Loucy (cell line): ENCODE measurements at regions not wholly inside any gene's neighbourhood (a gene's known extent, or its start where the extent isn't known, plus 50 kb on each side); places are given as distances from the start of the nearest gene placed in this dataset.

Experiments used
- H2AFZ ChIP-seq: fragments of 200-600 bp; sonication (generic); 2 replicates; pipeline ENCODE4 v1.6.0; 2016; ENCODE audit warnings: antibody characterized with exemption, mild to moderate bottlenecking, low read length, moderate library complexity
- H3F3A ChIP-seq: fragments of 200-600 bp; 2 replicates; pipeline ENCODE4 v1.6.0; 2016; ENCODE audit warnings: antibody characterized with exemption, low read depth, mild to moderate bottlenecking
- H3K27me3 ChIP-seq: fragments of 200-600 bp; sonication (generic); 2 replicates; pipeline ENCODE4 v1.6.1; 2014; ENCODE audit warnings: low read length, mild to moderate bottlenecking; ENCODE audit not compliant: insufficient read depth, poor library complexity, severe bottlenecking
- H3K36me3 ChIP-seq: fragments of 200-600 bp; sonication (generic); 2 replicates; pipeline ENCODE4 v1.6.1; 2016; ENCODE audit warnings: low read length; ENCODE audit not compliant: insufficient read depth
- H3K4me1 ChIP-seq: fragments of 200-600 bp; sonication (generic); 2 replicates; pipeline ENCODE4 v1.5.1; 2014; ENCODE audit warnings: low read length, mild to moderate bottlenecking; ENCODE audit not compliant: insufficient read depth, poor library complexity, severe bottlenecking
- H3K4me2 ChIP-seq: fragments of 200-600 bp; sonication (generic); 2 replicates; pipeline ENCODE4 v1.6.0; 2014; ENCODE audit warnings: antibody characterized with exemption, low read length, low read depth, mild to moderate bottlenecking; ENCODE audit not compliant: poor library complexity, severe bottlenecking
- H3K4me3 ChIP-seq: fragments of 200-600 bp; sonication (generic); 2 replicates; pipeline ENCODE4 v1.5.1; 2014; ENCODE audit warnings: low read length, mild to moderate bottlenecking, mixed read lengths; ENCODE audit not compliant: poor library complexity, severe bottlenecking
- H3K79me2 ChIP-seq: fragments of 200-600 bp; sonication (generic); 2 replicates; pipeline ENCODE4 v1.6.1; 2014; ENCODE audit warnings: low read length; ENCODE audit not compliant: insufficient read depth
- H3K9ac ChIP-seq: fragments of 200-600 bp; sonication (generic); 2 replicates; pipeline ENCODE4 v1.6.0; 2014; ENCODE audit warnings: mild to moderate bottlenecking, low read depth, low read length, moderate library complexity; ENCODE audit not compliant: poor library complexity, severe bottlenecking
- H3K9me2 ChIP-seq: fragments of 200-600 bp; sonication (generic); replicated peaks from 2 replicates; pipeline ENCODE4 v1.6.1; 2016; ENCODE audit warnings: low read depth, low read length, mixed read lengths
- H3K9me3 ChIP-seq: fragments of 200-600 bp; sonication (generic); 2 replicates; pipeline ENCODE4 v1.6.1; 2014; ENCODE audit warnings: mild to moderate bottlenecking, antibody characterized with exemption, low read length, low read depth; ENCODE audit not compliant: insufficient read depth
- H4K20me1 ChIP-seq: fragments of 200-600 bp; sonication (generic); 2 replicates; pipeline ENCODE4 v1.6.0; 2014; ENCODE audit warnings: antibody characterized with exemption, low read length, mild to moderate bottlenecking; ENCODE audit not compliant: insufficient read depth, poor library complexity, severe bottlenecking
- CTCF ChIP-seq: fragments of 200-600 bp; sonication (generic); conservative IDR thresholded peaks from 2 replicates; pipeline ENCODE4 v1.5.1; 2014; ENCODE audit warnings: mild to moderate bottlenecking, antibody characterized with exemption, low read length
- EZH2phosphoT487 ChIP-seq: fragments of 200-600 bp; IDR thresholded peaks from 2 replicates; pipeline ENCODE4 v1.6.1; 2018; ENCODE audit warnings: antibody characterized with exemption, mild to moderate bottlenecking, moderate library complexity, borderline replicate concordance

GRCh38 chr11:19345848-19346681 is 105.3 kb upstream of the E2F8 start:
- TF ChIP-seq CTCF (no peak), EZH2phosphoT487 (no peak)
- H3K27me3 ChIP-seq, result no peaks in the 10 kb centered on the region
- H3K36me3 ChIP-seq, result no peaks in the 10 kb centered on the region
- H3K4me2 ChIP-seq, result no peak overlapping the region
- no peak overlapping the region for H3K4me3 ChIP-seq
- no peaks in the 10 kb centered on the region for H3K9me2 ChIP-seq
- H2AFZ ChIP-seq, result no peak overlapping the region
- no peaks in the 10 kb centered on the region for H3F3A ChIP-seq
- H3K9ac ChIP-seq, result no peak overlapping the region
- H4K20me1 ChIP-seq, result no peaks in the 10 kb centered on the region
- H3K79me2 ChIP-seq, result no peaks in the 10 kb centered on the region
- no peaks in the 10 kb centered on the region for H3K4me1 ChIP-seq
- H3K9me3 ChIP-seq, result no peaks in the 10 kb centered on the region

GRCh38 chr11:19345519-19345847 is 104.7 kb upstream of the E2F8 start:
- H4K20me1 ChIP-seq, result no peaks in the 10 kb centered on the region

GRCh38 chr11:19344661-19345518 is 104.1 kb upstream of the E2F8 start:
- H2AFZ ChIP-seq, result no peak overlapping the region

More at GRCh38 chr11:19345519-19345847, 104.7 kb upstream of the E2F8 start:
- Histone ChIP-seq H3K4me2 (no peak overlapping the region), H3K9ac (no peak overlapping the region), H3K4me1 (no peaks in the 10 kb centered on the region), H3K4me3 (no peak overlapping the region), H3K27me3 (no peaks in the 10 kb centered on the region), H3K36me3 (no peaks in the 10 kb centered on the region), H2AFZ (no peak overlapping the region), H3K79me2 (no peaks in the 10 kb centered on the region), H3K9me3 (no peaks in the 10 kb centered on the region), H3K9me2 (no peaks in the 10 kb centered on the region), H3F3A (no peaks in the 10 kb centered on the region)
- TF ChIP-seq CTCF (no peak), EZH2phosphoT487 (no peak)

More at GRCh38 chr11:19344661-19345518, 104.1 kb upstream of the E2F8 start:
- TF ChIP-seq EZH2phosphoT487 (no peak), CTCF (no peak)
- no peaks in the 10 kb centered on the region for H3K9me2 ChIP-seq
- H3K36me3 ChIP-seq, result no peaks in the 10 kb centered on the region
- no peaks in the 10 kb centered on the region for H3K4me1 ChIP-seq
- H3K27me3 ChIP-seq, result no peaks in the 10 kb centered on the region
- no peak overlapping the region for H3K4me3 ChIP-seq
- no peaks in the 10 kb centered on the region for H3K9me3 ChIP-seq
- no peaks in the 10 kb centered on the region for H4K20me1 ChIP-seq
- no peaks in the 10 kb centered on the region for H3F3A ChIP-seq
- H3K79me2 ChIP-seq, result no peaks in the 10 kb centered on the region
- no peak overlapping the region for H3K4me2 ChIP-seq
- H3K9ac ChIP-seq, result no peak overlapping the region
